GM21737 (cell line): ENCODE measurements at regions not wholly inside any gene's neighbourhood (a gene's known extent, or its start where the extent isn't known, plus 50 kb on each side); places are given as distances from the start of the nearest gene placed in this dataset.
"Not testable (repeated sequence)": the region's sequence is repeated elsewhere in the genome, so short reads cannot be mapped to it uniquely, and the experiment has no call there.

Experiments used
- ATAC-seq: cut with Tn5 transposase; IDR thresholded peaks from one replicate; pipeline ENCODE4 v1.9.1; 2021; ENCODE audit warnings: mild to moderate bottlenecking, moderate library complexity; ENCODE audit not compliant: unreplicated experiment

DNA sequence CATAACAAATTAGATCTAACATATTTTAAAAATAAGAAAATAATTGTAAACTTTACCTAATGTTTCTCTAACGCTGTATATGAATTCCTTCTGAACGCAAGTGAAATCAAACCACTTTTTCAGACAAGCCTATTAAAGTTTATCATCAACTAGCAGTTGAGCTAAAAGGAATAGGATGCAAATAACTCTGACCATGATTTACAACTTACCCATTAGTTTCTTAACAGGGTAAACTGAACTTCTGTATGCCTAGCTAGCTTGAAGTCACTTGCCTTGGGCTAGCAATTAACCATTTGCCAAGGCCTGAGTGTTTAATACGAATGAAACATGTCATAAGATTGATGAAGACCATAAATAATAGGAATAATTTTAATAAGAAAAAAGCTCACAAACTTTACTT lies 762.7 kb upstream of the ARRDC3 start:
- ATAC-seq, result no peak

DNA sequence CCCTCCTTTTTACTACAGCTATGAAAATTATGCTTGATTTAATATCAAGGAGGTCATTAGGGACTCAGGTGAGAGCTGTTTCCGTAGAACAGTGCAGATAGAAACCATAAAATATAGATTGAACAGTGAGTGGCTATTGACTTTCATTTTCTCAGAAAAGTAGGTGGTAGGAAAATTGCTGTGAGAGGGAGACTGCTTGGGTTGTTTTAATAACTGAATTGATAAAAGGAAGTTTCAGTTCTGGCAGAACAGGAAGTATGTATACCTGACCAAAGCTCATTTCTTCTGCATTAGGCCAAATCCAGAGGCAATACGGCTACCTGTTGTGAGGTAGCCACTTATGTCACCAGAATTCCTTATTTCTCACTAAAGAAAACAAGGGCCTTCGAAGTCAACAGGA lies 761.7 kb upstream of the ARRDC3 start:
- no peak for ATAC-seq

DNA sequence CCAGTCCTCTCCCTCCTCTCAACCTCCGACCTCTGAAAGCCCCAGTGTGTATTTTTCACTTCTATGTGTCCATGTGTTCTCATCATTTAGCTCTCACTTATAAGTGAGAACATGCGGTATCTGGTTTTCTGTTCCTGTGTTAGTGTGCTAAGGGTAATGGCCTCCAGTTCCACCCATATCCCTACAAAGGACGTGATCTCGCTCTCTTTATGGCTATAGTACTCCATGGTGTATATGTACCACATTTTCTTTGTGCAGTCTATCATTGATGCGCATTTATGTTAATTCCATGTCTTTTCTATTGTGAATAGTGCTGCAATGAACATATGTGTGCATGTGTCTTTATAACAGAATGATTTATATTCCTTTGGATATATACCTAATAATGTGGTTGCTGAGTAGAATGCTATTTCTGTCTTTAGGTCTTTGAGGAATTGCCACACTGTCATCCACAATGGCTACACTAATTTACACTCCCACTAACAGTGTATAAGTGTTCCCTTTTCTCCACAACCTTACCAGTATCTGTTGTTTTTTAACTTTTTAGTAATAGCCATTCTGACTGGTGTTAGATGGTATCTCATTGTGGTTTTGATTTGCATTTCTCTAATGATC lies 749.3 kb upstream of the ARRDC3 start:
- not testable (repeated sequence) for ATAC-seq

DNA sequence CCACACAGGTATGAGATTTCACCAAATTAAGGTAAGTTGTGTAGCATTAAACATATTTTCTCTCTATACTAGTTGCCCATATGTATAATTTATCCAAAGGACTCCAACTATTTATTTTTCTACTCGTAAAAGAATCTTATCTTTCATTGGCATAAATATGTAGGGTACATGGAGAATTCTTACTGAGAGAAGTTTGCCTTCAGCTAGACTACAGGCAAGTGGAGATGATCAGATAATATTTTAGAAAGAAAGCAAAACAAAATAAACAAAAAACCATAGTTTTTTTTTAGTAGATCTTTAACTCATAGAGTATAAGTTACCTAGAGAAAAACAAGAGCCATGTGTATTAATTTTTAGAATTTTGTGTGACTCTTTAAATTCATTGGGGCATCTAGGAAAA lies 743.1 kb upstream of the ARRDC3 start:
- no peak for ATAC-seq

DNA sequence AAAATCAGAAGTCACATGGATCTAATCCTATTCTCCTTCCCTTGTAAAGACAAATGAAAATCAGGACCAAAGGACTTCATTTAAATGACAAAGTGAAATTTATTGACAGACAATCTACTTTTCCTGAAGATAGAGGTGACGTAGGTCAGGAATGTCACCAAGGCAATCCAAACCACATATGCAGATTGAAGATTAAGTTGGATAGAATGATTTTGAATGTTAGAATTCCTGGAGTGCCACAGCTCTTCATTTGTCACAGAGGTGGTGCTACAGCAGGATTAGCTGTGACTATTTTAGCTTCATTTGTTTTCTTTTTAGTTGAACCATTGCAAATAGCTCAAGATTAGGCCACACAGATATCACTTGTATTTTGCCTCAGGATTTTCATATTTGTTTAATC lies 736.0 kb upstream of the ARRDC3 start:
- ATAC-seq, result no peak

DNA sequence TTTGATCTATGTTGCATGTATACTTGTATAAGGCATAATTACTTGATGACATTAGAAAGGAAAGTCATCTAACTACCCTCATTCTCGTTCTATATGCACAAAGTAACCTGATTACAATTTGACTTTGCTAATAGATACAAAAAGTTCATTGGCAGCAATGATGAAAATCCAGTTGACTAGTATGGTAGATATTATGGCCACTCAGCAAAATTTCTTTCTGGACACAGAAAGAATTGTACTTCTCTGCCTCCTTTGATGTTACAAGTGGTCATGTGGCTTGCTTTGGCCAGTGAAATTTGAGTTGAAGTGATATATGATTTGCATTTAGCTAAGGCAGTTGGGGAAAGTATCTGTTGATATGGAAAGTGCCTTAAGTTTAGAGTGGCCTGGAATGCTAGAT lies 723.7 kb upstream of the ARRDC3 start:
- no peak for ATAC-seq

DNA sequence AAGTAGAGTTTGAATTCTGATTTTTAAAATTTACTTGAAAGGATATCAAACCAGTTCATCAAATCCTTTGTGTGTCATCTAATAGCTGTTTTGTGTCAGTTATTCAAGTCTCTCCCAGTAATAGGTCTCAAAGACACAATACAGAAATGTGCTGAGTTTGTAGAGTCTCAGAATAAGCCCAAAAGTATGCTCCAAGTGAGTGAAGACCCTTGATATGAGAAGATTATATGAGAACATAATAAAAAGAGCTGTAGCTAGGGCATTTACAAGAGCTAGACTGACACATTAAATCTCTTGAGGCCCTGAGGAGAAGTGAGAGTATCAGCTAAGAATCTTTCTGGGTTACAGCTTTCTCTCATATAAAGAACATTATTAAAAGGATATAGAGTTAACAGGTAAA lies 721.0 kb upstream of the ARRDC3 start:
- ATAC-seq, result no peak

DNA sequence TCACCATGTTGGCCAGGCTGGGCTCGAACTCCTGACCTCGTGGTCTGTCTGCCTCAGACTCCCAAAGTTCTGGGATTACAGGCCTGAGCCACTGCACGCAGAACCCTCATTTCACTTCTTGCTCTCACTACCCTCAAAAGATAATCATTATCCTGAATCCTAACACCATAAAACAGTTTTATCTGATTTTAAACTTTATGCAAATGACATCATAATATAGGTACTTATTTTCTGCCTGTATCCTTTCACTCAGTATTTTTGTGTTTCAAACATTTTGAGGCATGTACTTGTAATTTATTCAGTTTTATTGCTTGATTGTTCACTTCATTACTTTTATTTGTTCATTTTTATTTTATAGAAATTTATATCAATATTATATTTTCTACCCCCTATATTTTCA lies 719.2 kb upstream of the ARRDC3 start:
- no peak for ATAC-seq

DNA sequence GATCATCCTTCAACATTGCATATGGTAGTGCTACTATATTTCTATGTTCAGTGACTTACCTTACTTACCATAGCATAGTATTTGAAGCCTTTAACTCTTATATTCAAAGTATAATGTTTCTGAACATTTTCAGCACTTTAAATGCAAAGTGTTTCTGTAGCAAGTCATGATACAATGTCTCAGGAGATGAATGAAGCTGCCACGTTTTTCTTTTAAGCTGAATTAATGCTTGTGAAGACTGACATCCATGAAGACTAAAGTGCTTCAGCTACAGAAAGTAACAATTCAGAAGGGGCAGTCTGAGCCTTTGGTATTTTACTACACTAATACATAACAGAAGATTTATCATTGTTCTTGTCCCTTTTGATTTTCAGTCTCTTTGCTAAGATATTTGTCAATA lies 709.1 kb upstream of the ARRDC3 start:
- ATAC-seq, result no peak

DNA sequence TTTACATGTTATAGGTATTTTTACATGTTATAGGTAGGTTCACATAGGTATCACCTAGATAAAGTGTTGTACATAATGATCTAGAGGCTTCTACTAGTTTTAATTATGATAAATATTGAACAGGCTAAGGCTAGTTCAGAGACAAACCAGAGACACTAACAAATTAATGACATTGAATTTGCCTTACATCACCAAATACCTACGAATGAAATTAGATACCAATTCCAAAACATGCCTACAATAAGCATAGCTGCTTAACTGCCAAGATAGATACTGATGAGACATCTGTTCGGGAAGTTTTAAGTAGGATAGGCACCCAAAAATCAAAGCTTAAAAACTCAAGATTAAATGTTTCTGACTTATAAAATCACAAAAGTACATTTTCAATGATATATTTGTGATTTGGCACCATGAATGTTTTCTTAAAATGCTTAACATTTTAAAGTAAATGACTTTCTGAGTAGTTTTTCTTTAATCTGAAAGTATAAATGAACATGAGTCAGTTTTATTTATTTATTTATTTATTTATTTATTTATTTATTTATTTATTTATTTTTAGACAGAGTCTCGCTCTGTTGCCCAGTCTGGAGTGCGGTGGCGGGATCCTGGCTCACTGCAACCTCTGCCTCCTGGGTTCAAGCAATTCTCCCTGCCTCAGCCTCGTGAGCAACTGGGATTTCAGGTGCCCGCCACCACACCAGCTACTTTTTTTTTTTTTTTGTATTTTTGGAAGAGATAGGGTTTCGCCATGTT lies 703.1 kb upstream of the ARRDC3 start:
- ATAC-seq, result no peak

DNA sequence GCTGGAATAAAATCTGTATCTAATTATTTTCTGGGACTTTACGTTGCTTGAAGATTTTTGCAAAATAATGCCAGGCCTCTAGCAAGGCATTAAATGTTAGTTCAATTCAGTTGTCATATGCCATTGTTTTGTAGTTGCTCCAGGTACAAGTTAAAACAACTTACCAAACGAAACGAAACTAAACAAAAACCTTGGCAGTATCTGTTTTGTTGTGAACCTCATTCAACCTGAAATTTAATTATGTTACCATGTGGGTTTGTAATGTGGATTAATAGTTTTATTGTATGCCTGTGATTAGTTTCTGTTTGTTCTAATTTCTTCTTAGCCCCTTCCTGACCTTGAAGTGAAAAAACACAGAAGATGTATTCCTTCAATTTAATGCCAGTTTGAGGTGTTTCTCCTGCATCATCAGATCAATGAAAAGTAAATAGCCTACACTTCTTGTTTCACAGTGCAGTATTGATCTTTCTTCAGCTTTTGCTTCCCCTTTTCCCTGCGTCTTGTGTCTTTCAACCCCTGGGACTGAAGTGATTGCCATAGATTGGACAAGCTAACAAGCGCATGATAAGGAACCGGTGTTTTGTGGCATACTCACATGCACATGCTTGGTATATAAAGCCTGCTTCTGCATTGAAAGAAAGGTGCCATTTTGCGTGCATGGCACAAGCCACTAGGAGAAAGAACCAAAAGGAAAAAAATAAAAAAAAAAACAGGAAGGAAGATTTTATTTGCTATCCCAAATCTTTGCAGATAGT lies 699.0 kb upstream of the ARRDC3 start:
- no peak for ATAC-seq

DNA sequence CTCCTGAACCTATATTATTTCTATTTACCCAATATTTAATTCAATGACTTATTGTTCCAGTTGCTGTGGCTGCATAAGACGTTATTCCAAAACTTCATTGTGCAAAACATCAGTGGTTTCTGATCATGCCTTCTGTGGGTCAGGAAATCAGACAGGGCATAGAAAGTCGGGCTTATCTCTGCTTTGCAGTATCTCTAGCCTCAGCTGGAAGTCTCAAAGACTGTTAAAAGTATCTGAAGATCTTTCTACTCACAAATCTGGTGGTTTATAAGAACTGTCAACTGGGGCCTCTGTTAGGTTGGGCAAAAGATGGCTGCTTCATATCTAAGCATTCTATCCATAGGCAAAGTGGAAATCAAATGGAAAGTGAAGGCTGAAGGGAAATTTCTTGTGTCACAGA lies 687.7 kb upstream of the ARRDC3 start:
- no peak for ATAC-seq

DNA sequence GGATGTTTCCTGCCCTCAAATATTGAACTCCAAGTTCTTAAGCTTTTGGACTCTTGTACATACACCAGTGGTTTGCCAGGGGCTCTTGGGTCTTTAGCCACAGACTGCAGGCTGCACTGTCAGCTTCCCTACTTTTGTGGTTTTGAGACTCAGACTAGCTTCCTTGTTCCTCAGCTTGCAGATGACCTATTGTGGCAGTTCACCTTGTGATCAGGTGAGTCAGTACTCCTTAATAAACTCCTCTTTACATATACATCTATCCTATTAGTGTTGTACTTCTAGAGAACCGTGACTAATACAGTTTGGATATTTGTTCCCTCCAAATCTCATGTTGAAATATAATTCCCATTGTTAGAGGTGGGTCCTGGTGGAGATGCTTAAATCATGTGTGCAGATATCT lies 681.9 kb upstream of the ARRDC3 start:
- no peak for ATAC-seq

DNA sequence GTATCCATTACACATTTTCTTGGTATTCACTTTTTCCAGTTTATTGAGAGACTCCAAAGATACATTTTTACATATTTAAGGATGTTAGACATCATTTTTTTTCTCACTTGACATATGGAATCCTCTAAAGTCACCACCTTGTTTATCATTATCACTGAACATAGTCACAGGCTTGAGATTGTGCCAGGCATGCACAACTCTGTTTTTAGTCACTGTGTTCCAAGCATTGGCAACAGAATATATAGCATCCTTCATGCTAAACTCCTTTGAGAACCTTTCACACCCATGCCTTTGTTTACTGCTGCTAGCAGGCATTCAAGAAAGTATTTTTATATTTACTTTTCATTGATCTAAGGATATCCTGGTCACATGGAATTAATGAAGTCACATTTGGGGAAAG lies 668.6 kb upstream of the ARRDC3 start:
- ATAC-seq, result no peak

DNA sequence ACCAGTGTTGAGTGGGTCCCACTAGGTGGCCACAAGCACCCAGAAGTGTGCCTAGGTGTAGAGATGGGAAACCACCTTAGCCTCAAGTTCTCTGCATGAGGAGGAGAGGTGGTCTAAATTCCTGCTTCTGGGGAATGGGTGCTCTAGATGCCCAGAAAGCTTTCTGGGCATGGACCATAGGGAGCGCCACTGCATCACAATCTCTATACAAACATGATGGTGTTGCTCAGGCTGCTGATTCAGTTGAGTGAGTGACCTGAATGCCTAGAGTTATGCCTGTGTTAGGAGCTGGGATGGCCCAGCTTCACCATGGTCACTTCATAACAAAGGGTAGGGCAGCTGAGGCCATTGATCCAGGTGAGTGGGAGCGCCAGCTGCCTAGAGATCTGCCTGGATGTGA lies 667.9 kb upstream of the ARRDC3 start:
- no peak for ATAC-seq

DNA sequence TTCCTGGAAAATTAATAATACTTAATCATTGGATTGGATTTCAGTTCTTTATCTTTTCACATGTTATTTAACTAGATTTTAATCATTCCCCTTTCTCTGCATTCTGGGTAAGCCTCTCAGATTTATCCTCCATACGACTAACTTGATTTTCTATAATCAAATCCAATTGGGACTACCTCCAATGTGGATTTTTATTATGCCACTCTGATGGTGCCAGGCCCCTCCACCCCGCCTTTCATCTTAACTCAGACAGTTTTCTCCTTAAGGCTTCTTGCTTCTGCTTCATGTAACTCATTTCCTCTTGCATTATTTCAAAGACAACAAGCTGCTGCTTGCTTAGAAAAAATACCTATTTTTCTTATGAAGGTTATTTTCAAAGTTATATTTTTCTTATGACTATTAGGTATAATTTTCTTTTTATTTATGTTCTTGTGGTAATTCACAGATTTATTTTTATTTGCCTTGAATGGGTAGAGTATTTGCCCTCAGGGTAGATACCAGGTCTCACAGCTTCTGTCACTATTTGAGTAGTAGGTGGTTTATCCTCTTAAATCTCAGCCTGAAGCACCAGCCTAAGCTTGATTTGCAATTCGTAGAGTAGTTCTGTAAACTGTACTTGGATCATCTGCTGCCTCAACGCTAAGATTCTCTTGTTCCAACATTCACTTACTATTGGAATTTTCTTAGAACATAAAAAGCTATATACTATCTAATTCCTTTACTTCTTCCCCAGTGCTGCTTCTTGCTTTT lies 659.0 kb upstream of the ARRDC3 start:
- no peak for ATAC-seq

DNA sequence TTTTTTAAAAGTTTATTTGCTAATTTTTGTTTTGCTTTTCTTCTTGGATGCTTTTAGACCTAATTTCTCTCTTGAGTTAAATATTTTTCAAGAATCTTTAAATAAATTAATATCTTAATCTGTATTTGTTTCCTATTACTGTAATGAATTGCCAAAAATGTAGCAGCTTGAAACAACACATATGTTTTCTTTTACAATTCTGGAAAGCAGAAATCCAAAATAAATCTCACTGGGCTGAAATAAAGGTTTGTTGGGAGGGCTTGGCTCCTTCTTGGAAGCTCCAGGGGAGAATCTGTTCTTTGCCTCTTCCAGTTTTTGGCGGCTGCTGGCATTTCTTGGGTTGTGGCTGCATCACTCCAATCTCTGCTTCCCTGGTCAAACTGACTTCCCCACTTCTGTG lies 658.1 kb upstream of the ARRDC3 start:
- no peak for ATAC-seq

DNA sequence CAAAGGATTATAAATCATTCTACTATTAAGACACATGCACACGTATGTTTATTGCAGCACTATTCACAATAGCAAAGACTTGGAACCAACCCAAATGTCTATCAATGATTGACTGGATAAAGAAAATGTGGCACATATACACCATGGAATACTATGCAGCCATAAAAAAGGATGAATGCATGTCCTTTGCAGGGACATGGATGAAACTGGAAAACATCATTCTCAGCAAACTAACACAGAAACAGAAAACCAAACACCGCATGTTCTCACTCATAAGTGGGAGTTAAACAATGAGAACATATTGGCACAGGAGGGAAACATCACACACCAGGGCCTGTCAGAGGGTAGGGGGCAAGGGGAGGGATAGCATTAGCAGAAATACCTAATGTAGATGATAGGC lies 646.7 kb upstream of the ARRDC3 start:
- not testable (repeated sequence) for ATAC-seq

DNA sequence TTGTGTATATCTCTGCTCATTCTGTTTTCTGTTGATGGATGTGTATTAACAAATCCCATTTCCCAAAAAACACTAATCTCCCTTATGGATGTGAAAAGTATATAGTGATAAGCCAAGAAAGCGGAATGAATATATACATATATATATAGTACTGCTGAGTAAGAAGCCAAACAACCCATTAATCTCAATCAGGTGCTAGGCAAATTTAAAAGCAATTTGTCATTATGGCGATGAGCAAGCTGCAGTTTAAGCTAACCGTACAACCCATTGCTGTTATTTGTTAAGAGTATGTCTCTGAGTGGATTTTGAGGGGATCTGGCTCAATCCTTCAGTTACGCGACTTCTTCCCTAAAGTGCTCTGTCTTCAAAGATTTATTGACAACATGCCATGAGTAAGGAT lies 640.4 kb upstream of the ARRDC3 start:
- no peak for ATAC-seq

DNA sequence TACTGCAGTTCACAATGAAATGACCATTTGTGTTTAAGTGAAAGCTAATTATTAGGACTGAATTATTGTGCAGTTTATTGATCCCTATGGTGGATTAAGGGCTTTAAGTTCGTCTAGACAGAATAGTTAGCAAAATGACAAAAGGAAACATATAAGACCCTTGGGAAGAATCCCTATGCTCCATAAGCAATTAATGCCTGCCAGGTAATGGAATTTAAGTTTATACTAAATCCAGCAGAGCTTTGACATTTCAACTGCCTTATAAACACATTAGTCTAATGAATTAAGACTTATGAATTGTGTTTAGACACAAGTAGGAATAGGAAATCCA lies 640.0 kb upstream of the ARRDC3 start:
- no peak for ATAC-seq

DNA sequence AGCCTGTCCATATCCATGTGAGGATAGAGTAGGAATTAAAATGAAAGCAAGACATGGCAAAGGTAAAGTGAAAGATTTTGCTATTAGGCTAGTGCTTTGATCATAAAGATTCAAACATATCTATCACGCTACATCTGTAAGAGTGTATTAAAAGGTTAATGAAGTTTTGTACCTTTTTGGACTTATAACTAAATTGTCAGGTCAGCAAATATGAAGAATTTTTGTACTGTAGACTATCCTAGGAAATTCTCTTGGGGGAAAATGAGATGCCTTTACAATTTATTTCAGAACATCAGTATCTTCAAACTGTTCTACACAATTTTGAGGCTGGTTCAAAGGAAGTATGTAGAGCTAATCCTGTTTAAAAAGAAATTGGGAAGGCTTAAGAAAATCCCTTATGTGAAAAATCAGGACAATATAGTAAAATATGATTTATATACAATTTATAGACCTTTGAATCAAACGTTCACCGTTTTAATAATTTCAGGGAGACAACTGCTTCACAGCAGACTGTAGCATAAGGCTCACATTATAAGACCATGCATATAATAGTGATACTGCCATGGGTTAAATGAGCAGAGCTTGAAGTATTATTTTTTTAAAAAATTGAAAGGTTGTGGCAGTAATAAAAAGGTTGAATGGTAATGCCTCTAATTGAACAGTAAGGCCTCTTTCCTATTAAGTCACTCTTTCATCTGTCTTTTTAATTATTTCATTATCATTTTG lies 639.5 kb upstream of the ARRDC3 start:
- ATAC-seq, result no peak
